ENCODE measurements at regions not wholly inside any gene's neighbourhood (a gene's known extent, or its start where the extent isn't known, plus 50 kb on each side); places are given as distances from the start of the nearest gene placed in this dataset.

DNA sequence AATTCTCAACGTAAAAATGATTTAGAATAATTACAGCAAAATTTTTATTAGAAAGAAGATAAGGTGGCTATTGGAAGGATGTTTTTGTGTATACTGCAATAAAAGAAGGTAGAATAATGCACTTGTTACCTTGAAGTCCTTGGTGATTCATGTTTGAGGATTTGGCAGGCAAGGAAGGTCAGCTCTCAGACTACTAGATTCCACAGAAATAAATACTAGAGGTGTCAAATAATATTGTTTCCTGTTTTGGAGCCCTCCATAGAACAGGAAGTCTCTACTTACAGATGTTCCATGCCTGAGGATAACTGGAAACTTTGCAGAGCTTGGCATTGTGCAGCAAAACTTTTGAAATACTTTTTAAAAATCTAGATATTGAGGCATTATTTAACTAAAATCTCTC, 284.3 kb upstream of the SYT1 start:
- peaks cover 17% of the 10 kb centered on the region for H3K9me3 Mint-ChIP-seq (ENCODE audit: low read depth)
- no peak for DNase-seq (ENCODE audit: low spot score)
- H3K4me3 Mint-ChIP-seq (ENCODE audit: unreplicated experiment), result no peak overlapping the region
- H3K4me1 Mint-ChIP-seq (ENCODE audit: low read depth), result no peaks in the 10 kb centered on the region
- H3K36me3 Mint-ChIP-seq (ENCODE audit: low read depth), result peaks cover 2% of the 10 kb centered on the region
- peaks cover 2% of the 10 kb centered on the region for H3K27me3 Mint-ChIP-seq (ENCODE audit: low read depth)
- TF ChIP-seq, protein P1, sequence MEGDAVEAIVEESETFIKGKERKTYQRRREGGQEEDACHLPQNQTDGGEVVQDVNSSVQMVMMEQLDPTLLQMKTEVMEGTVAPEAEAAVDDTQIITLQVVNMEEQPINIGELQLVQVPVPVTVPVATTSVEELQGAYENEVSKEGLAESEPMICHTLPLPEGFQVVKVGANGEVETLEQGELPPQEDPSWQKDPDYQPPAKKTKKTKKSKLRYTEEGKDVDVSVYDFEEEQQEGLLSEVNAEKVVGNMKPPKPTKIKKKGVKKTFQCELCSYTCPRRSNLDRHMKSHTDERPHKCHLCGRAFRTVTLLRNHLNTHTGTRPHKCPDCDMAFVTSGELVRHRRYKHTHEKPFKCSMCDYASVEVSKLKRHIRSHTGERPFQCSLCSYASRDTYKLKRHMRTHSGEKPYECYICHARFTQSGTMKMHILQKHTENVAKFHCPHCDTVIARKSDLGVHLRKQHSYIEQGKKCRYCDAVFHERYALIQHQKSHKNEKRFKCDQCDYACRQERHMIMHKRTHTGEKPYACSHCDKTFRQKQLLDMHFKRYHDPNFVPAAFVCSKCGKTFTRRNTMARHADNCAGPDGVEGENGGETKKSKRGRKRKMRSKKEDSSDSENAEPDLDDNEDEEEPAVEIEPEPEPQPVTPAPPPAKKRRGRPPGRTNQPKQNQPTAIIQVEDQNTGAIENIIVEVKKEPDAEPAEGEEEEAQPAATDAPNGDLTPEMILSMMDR (IDR thresholded peaks at IDR 0.05), result no peak
- no peak overlapping the region for H3K27ac Mint-ChIP-seq (ENCODE audit: unreplicated experiment)

DNA sequence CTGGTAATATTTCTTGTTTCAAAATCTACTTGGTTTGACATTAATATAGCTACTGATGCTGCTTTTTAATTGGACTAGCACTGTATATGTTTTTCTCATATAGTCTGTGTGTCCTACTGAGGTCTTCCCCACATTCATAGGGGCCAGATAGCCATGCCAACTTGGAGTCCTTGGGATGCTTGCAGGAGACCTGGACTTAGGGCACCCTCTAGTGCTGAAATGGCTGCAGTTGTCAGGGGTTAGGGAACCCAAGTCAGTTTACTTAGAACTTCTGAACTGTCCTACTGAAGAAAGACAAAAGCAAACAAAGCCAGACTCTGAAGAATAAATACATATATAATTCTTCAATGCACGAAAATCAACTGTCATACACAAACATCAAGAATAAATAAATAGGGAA, 279.9 kb upstream of the SYT1 start:
- H3K27me3 Mint-ChIP-seq (ENCODE audit: low read depth), result no peaks in the 10 kb centered on the region
- TF ChIP-seq, protein P1 (IDR thresholded peaks at IDR 0.05), result peak; percentile 41
- peaks cover 23% of the 10 kb centered on the region for H3K9me3 Mint-ChIP-seq (ENCODE audit: low read depth)
- H3K4me1 Mint-ChIP-seq (ENCODE audit: low read depth), result no peaks in the 10 kb centered on the region
- no peak for DNase-seq (ENCODE audit: low spot score)
- no peak overlapping the region for H3K4me3 Mint-ChIP-seq (ENCODE audit: unreplicated experiment)
- H3K36me3 Mint-ChIP-seq (ENCODE audit: low read depth), result peaks cover 2% of the 10 kb centered on the region
- no peak overlapping the region for H3K27ac Mint-ChIP-seq (ENCODE audit: unreplicated experiment)

DNA sequence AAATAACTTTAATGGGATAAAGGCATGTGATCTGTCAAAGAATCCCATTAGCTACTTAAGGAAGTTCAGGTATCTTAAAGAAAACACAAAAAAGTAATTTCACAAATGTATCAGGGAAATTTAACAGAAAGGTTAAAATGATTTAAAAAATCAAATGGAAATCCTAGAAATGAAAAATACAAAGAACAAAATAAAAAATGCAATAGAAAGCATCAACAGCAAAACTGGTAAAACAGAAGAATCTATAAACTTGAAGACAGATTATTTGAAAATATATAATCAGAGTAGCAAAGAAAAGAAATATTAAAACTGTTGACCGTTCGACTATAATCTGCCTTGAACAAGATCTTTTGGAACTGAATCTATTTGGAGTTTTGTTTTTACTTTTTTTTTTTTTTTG, 279.4 kb upstream of the SYT1 start:
- peaks cover 23% of the 10 kb centered on the region for H3K9me3 Mint-ChIP-seq (ENCODE audit: low read depth)
- TF ChIP-seq, protein P1 (IDR thresholded peaks at IDR 0.05), result no peak
- H3K27me3 Mint-ChIP-seq (ENCODE audit: low read depth), result no peaks in the 10 kb centered on the region
- peaks cover 2% of the 10 kb centered on the region for H3K36me3 Mint-ChIP-seq (ENCODE audit: low read depth)
- no peak for DNase-seq (ENCODE audit: low spot score)
- no peak overlapping the region for H3K27ac Mint-ChIP-seq (ENCODE audit: unreplicated experiment)
- no peak overlapping the region for H3K4me3 Mint-ChIP-seq (ENCODE audit: unreplicated experiment)
- no peaks in the 10 kb centered on the region for H3K4me1 Mint-ChIP-seq (ENCODE audit: low read depth)

DNA sequence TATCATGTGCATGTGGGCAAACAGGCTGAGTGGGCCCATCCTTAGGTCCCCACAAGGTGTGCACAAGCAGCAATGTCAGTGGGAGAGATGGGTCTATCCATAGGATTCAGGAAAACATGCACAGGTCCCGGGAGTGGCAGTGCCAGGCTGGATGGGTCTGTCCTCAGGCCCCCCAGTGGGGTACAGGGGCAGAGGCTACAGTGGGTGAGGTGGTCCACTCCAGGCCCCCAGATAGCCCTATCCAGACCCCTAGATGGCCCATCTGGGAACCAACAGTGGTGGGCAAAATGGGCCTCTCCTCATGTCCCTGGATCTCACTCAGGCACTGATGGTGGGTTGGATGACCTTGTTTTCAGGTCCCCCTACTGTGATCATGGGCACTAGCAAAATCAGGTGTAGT, 277.8 kb upstream of the SYT1 start:
- no peaks in the 10 kb centered on the region for H3K4me1 Mint-ChIP-seq (ENCODE audit: low read depth)
- peaks cover 4% of the 10 kb centered on the region for H3K27me3 Mint-ChIP-seq (ENCODE audit: low read depth)
- H3K36me3 Mint-ChIP-seq (ENCODE audit: low read depth), result peaks cover 2% of the 10 kb centered on the region
- peak; percentile 57 for DNase-seq (ENCODE audit: low spot score)
- TF ChIP-seq, protein P1 (IDR thresholded peaks at IDR 0.05), result no peak
- H3K27ac Mint-ChIP-seq (ENCODE audit: unreplicated experiment), result no peak overlapping the region
- H3K9me3 Mint-ChIP-seq (ENCODE audit: low read depth), result peaks cover 23% of the 10 kb centered on the region
- no peak overlapping the region for H3K4me3 Mint-ChIP-seq (ENCODE audit: unreplicated experiment)

DNA sequence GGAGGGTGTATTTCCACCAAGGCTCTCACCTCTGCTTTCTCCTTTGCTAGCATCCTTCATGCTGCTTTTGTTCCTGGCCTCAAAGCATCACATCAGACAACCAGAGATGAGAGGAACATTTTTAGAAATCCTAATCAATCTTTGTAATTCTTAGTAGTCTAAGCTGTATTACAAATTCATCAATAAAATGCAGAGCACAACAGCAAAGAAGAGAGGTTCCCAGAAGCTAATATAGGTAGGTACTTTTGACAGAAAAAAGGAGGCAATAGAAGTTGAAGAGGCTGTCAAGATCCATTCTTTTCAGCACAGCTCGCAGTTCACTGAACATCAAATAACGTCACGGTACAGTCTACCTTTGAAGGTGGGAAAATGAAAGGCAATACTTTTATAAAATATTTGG, 265.2 kb upstream of the SYT1 start:
- no peaks in the 10 kb centered on the region for H3K4me1 Mint-ChIP-seq (ENCODE audit: low read depth)
- H3K27me3 Mint-ChIP-seq (ENCODE audit: low read depth), result peaks cover 11% of the 10 kb centered on the region

More for the DNA sequence above, 265.2 kb upstream of the SYT1 start:
- DNase-seq (ENCODE audit: low spot score), result no peak
- Mint-ChIP-seq H3K9me3 (ENCODE audit: low read depth) (peaks cover 23% of the 10 kb centered on the region), H3K4me3 (ENCODE audit: unreplicated experiment) (no peak overlapping the region), H3K27ac (ENCODE audit: unreplicated experiment) (no peak overlapping the region), H3K36me3 (ENCODE audit: low read depth) (no peaks in the 10 kb centered on the region)
- TF ChIP-seq, protein P1 (IDR thresholded peaks at IDR 0.05), result no peak

Measured in chondrocyte (in vitro differentiated cells).